Retinal pigment epithelial cell (primary cell): ENCODE measurements at regions not wholly inside any gene's neighbourhood (a gene's known extent, or its start where the extent isn't known, plus 50 kb on each side); places are given as distances from the start of the nearest gene placed in this dataset.

Experiments
- DNase-seq: peaks from one replicate; pipeline ENCODE4 v3.0.0-alpha.2; 2010; ENCODE audit warnings: low read depth
- H3K4me3 ChIP-seq: 2 replicates; pipeline ENCODE4 v1.5.1; 2011; ENCODE audit warnings: mild to moderate bottlenecking, low read length, control low read depth, moderate library complexity
- TF ChIP-seq, protein P1 (sequence below): conservative IDR thresholded peaks from 2 replicates; pipeline ENCODE4 v1.5.1; 2011; ENCODE audit warnings: low read depth, low read length, control low read depth, inconsistent platforms

GRCh38 chr7:114830952-114831351 lies 90.9 kb upstream of the MDFIC start:
- H3K4me3 ChIP-seq = no peak overlapping the region
- TF ChIP-seq, protein P1, sequence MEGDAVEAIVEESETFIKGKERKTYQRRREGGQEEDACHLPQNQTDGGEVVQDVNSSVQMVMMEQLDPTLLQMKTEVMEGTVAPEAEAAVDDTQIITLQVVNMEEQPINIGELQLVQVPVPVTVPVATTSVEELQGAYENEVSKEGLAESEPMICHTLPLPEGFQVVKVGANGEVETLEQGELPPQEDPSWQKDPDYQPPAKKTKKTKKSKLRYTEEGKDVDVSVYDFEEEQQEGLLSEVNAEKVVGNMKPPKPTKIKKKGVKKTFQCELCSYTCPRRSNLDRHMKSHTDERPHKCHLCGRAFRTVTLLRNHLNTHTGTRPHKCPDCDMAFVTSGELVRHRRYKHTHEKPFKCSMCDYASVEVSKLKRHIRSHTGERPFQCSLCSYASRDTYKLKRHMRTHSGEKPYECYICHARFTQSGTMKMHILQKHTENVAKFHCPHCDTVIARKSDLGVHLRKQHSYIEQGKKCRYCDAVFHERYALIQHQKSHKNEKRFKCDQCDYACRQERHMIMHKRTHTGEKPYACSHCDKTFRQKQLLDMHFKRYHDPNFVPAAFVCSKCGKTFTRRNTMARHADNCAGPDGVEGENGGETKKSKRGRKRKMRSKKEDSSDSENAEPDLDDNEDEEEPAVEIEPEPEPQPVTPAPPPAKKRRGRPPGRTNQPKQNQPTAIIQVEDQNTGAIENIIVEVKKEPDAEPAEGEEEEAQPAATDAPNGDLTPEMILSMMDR = no peak
- DNase-seq = no peak

DNA sequence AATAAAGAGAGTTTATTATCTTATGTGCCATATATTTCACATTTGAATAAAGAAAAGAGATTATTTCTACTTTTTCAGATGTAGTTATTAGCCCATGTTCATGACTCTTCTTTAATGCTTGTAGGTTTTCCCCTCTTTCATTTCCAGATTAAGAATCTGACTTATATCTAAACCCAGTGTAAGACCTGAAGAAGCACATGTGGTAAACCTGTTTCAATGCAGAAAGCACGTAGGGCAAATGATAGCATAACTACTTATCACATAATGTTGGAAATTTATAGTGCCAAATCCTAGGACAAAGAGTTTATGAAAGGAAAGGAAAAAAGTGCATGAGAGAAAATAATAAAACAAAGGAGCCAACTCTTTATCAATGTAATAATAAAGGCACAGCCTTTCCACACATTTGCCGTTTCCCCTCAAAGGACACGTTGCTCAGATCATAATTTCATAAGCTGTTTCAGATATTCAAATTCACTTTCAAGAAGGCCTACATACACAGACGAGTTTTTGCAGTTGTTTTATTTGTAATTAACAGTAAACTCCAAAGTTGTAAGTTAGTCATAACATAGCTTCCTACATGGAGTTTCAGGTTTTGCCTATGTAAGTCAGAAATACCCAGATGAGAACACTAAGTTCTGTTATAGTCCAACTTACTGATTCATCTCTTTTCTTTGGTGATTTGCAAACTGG lies 88.8 kb upstream of the MDFIC start:
- TF ChIP-seq, protein P1 = no peak
- DNase-seq = no peak
- H3K4me3 ChIP-seq = no peak overlapping the region

- TF ChIP-seq, protein P1 = no peak
- H3K4me3 ChIP-seq = no peak overlapping the region
- no peak for DNase-seq
Measured at GRCh38 chr7:114835303-114835702, 86.6 kb upstream of the MDFIC start.

DNA sequence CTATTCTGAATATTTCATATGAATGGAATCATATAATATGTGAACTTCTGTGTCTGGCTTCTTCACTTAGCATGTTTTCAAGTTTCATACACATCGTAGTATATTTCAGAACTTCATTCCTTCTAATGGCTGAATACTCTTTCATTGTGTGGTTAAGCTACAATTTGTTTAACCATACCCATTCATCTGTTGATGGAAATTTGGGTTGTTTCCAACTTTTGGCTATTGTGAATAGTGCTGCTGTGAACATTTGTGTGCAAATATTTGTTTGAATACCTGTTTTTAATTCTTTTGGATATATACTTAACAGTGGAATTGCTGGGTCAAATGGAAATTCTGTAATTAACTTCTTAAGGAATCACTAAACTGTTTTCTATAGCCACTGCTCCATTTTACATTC lies 86.0 kb upstream of the MDFIC start:
- H3K4me3 ChIP-seq = no peak overlapping the region
- TF ChIP-seq, protein P1 = no peak
- no peak for DNase-seq

GRCh38 chr7:114842551-114843065 lies 79.3 kb upstream of the MDFIC start:
- H3K4me3 ChIP-seq = no peak overlapping the region
- TF ChIP-seq, protein P1 = no peak
- no peak for DNase-seq

GRCh38 chr7:114843102-114843501 lies 78.8 kb upstream of the MDFIC start:
- no peak for DNase-seq
- TF ChIP-seq, protein P1 = no peak
- H3K4me3 ChIP-seq = no peak overlapping the region

DNA sequence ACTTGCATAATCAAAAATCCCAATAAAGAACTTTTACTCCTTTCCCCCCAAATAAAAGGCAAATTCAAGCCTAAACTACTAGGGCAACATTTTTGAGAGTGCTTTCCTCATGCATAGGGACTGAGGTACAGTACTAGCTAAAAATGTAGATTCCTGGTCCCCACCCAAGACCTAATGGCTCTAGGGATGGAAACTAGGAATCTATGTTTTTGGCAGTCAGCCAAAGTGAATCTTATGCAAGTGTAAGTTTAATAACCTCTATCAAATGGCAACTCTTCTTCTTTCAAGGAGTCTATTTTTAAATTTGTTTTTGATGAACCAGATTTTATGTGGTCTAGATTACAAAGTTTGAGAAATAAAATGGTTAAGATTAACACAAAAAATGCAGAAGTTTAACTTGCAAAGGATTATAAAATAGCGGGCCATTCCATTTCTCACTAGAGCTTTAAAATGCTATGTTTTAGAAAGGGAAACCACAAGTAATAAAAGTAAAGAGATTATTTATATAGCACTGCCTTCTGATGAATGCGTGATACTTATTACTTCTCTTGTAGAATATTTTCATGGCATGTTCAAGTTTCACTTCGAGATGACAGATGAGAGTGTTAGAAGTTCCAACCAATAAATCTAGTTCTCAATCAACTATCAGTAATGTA lies 70.4 kb upstream of the MDFIC start:
- TF ChIP-seq, protein P1 = no peak
- H3K4me3 ChIP-seq = no peak overlapping the region
- DNase-seq = no peak
